IMR-90 (cell line): ENCODE measurements at regions not wholly inside any gene's neighbourhood (a gene's known extent, or its start where the extent isn't known, plus 50 kb on each side); places are given as distances from the start of the nearest gene placed in this dataset.

Experiments
- ATAC-seq: fragments of 200-7000 bp; cut with Tn5 transposase; 2 replicates; pipeline ENCODE4 v1.9.1; 2020; ENCODE audit warnings: low read depth, mild to moderate bottlenecking, moderate library complexity
- BruUV-seq: library from RNA; stranded (reverse); fragments of 400-500 nt; replicated peaks from 2 replicates; lab custom pipeline; 2021; lab: Mats Ljungman, UMichigan
- CTCF ChIA-PET: fragments of 300-600 bp; formaldehyde crosslinking; extraction: SDS; loops from one replicate; lab custom pipeline; 2021; ENCODE audit warnings: antibody characterized with exemption; lab: Yijun Ruan, JAX
- POLR2A ChIA-PET: fragments of 300-600 bp; sonication (Branson Sonifier 250); formaldehyde crosslinking; loops from one replicate; lab custom pipeline; 2022; ENCODE audit warnings: antibody characterized with exemption; ENCODE audit not compliant: unreplicated experiment; lab: Charles Lee
- DNase-seq: peaks from one replicate; pipeline ENCODE4 v3.0.0; 2013
- H2AFZ ChIP-seq: replicated peaks from 2 replicates; pipeline ENCODE3; 2013; ENCODE audit warnings: low read length, mild to moderate bottlenecking; ENCODE audit not compliant: poor library complexity
- H2AK5ac ChIP-seq: 2 replicates; pipeline ENCODE4 v1.6.1; 2013; ENCODE audit warnings: low read depth, low read length, inconsistent platforms
- H2AK9ac ChIP-seq: replicated peaks from 2 replicates; pipeline ENCODE3; 2013; ENCODE audit warnings: mild to moderate bottlenecking, low read depth, low read length, moderate library complexity; ENCODE audit not compliant: poor library complexity
- H2BK120ac ChIP-seq: 2 replicates; pipeline ENCODE4 v1.6.1; 2013; ENCODE audit warnings: low read depth, low read length, inconsistent platforms
- H2BK15ac ChIP-seq: 3 replicates; pipeline ENCODE4 v1.6.1; 2013; ENCODE audit warnings: low read depth, low read length, inconsistent platforms
- H2BK20ac ChIP-seq: 2 replicates; pipeline ENCODE4 v1.6.1; 2013; ENCODE audit warnings: low read depth, mild to moderate bottlenecking, inconsistent platforms, low read length, moderate library complexity
- H2BK5ac ChIP-seq: 2 replicates; pipeline ENCODE4 v1.6.1; 2013; ENCODE audit warnings: mild to moderate bottlenecking, low read depth, low read length, inconsistent platforms; ENCODE audit not compliant: poor library complexity, severe bottlenecking
- H3K14ac ChIP-seq: replicated peaks from 2 replicates; pipeline ENCODE4 v1.6.1; 2013; ENCODE audit warnings: low read depth, low read length, inconsistent platforms
- H3K18ac ChIP-seq: 2 replicates; pipeline ENCODE4 v1.6.1; 2013; ENCODE audit warnings: low read depth, low read length, control low read depth
- H3K23ac ChIP-seq: 2 replicates; pipeline ENCODE4 v1.6.1; 2013; ENCODE audit warnings: low read depth, low read length, inconsistent platforms
- H3K27ac ChIP-seq: 2 replicates; pipeline ENCODE4 v1.5.1; 2013; ENCODE audit warnings: mild to moderate bottlenecking, control low read depth, low read length; ENCODE audit not compliant: insufficient read depth
- H3K27me3 ChIP-seq: 2 replicates; pipeline ENCODE4 v1.6.1; 2013; ENCODE audit warnings: low read length; ENCODE audit not compliant: control insufficient read depth, insufficient read depth
- H3K36me3 ChIP-seq: 2 replicates; pipeline ENCODE4 v1.6.1; 2013; ENCODE audit warnings: low read length, mixed read lengths; ENCODE audit not compliant: control insufficient read depth, insufficient read depth
- H3K4ac ChIP-seq: 2 replicates; pipeline ENCODE4 v1.6.1; 2013; ENCODE audit warnings: low read depth, low read length, inconsistent platforms
- H3K4me1 ChIP-seq: 2 replicates; pipeline ENCODE4 v1.6.1; 2013; ENCODE audit warnings: low read length, mixed read lengths; ENCODE audit not compliant: control insufficient read depth, insufficient read depth
- H3K4me2 ChIP-seq: 2 replicates; pipeline ENCODE4 v1.6.1; 2013; ENCODE audit warnings: low read depth, mild to moderate bottlenecking, control low read depth, low read length, moderate library complexity
- H3K4me3 ChIP-seq: 2 replicates; pipeline ENCODE4 v1.5.1; 2013; ENCODE audit warnings: low read depth, mild to moderate bottlenecking, control low read depth, low read length, moderate library complexity; ENCODE audit not compliant: insufficient read depth
- H3K56ac ChIP-seq: 2 replicates; pipeline ENCODE4 v1.6.1; 2013; ENCODE audit warnings: low read length, inconsistent platforms; ENCODE audit not compliant: insufficient read depth; ENCODE audit errors: extremely low read depth
- H3K79me1 ChIP-seq, 2 experiments: 2 replicates each; pipeline ENCODE4 v1.6.1; 2013; ENCODE audit warnings: low read length in 2 of 2, inconsistent platforms in 1 of 2, low read depth in 1 of 2
- H3K9ac ChIP-seq: 2 replicates; pipeline ENCODE4 v1.6.1; 2013; ENCODE audit warnings: low read depth, low read length, control low read depth
- H3K9me1 ChIP-seq: 2 replicates; pipeline ENCODE4 v1.6.1; 2013; ENCODE audit warnings: low read length, inconsistent platforms; ENCODE audit not compliant: insufficient read depth
- H3K9me3 ChIP-seq: 2 replicates; pipeline ENCODE4 v1.6.1; 2013; ENCODE audit warnings: low read length; ENCODE audit not compliant: control insufficient read depth, insufficient read depth
- H4K20me1 ChIP-seq: 2 replicates; pipeline ENCODE4 v1.6.1; 2013; ENCODE audit warnings: low read length, inconsistent platforms; ENCODE audit not compliant: insufficient read depth
- H4K5ac ChIP-seq: 2 replicates; pipeline ENCODE4 v1.6.1; 2013; ENCODE audit warnings: mild to moderate bottlenecking, low read depth, low read length, control low read depth
- H4K8ac ChIP-seq, 2 experiments: 2 replicates each; pipeline ENCODE4 v1.6.1; 2013; ENCODE audit warnings: low read depth in 2 of 2, low read length in 2 of 2, control low read depth in 1 of 2, inconsistent platforms in 1 of 2
- H4K91ac ChIP-seq: 2 replicates; pipeline ENCODE4 v1.6.1; 2013; ENCODE audit warnings: low read depth, low read length, inconsistent platforms; ENCODE audit not compliant: insufficient read depth
- BHLHE40 ChIP-seq: fragments of 150-350 bp; IDR thresholded peaks from 2 replicates; pipeline ENCODE4 v1.6.1; 2016; ENCODE audit warnings: mild to moderate bottlenecking, low read depth, low read length
- CEBPB ChIP-seq: IDR thresholded peaks from 2 replicates; pipeline ENCODE4 v1.6.1; 2012; ENCODE audit warnings: low read depth, low read length, improper control_type of control experiment
- CHD1 ChIP-seq: IDR thresholded peaks from 2 replicates; pipeline ENCODE4 v1.6.1; 2012; ENCODE audit warnings: low read depth, low read length, improper control_type of control experiment
- FOS ChIP-seq: fragments of 150-350 bp; IDR thresholded peaks from 2 replicates; pipeline ENCODE4 v1.6.1; 2016; ENCODE audit warnings: low read depth, low read length
- MAFK ChIP-seq: IDR thresholded peaks from 2 replicates; pipeline ENCODE4 v1.6.1; 2012; ENCODE audit warnings: low read depth, low read length, improper control_type of control experiment
- MAZ ChIP-seq: IDR thresholded peaks from 2 replicates; pipeline ENCODE4 v1.6.1; 2012; ENCODE audit warnings: low read depth, mild to moderate bottlenecking, low read length, improper control_type of control experiment, moderate library complexity, borderline replicate concordance
- MXI1 ChIP-seq: IDR thresholded peaks from 2 replicates; pipeline ENCODE4 v1.6.1; 2012; ENCODE audit warnings: low read depth, mild to moderate bottlenecking, low read length, moderate library complexity, borderline replicate concordance
- NFE2L2 ChIP-seq: fragments of 150-350 bp; IDR thresholded peaks from 2 replicates; pipeline ENCODE4 v1.6.1; 2016; ENCODE audit warnings: low read depth, mild to moderate bottlenecking, low read length
- POLR2A ChIP-seq: IDR thresholded peaks from 2 replicates; pipeline ENCODE4 v1.6.1; 2012; ENCODE audit warnings: mild to moderate bottlenecking, low read depth, low read length
- RAD21 ChIP-seq: IDR thresholded peaks from 2 replicates; pipeline ENCODE4 v1.6.1; 2012; ENCODE audit warnings: low read length, improper control_type of control experiment
- RCOR1 ChIP-seq: IDR thresholded peaks from 2 replicates; pipeline ENCODE4 v1.6.1; 2012; ENCODE audit warnings: mild to moderate bottlenecking, low read length, improper control_type of control experiment; ENCODE audit not compliant: insufficient replicate concordance
- RFX5 ChIP-seq: IDR thresholded peaks from 2 replicates; pipeline ENCODE4 v1.8.0; 2012; ENCODE audit warnings: low read depth, mild to moderate bottlenecking, low read length, moderate library complexity
- SMC3 ChIP-seq: fragments of 150-350 bp; IDR thresholded peaks from 2 replicates; pipeline ENCODE4 v1.6.1; 2016; ENCODE audit warnings: low read depth, mild to moderate bottlenecking, antibody characterized with exemption, low read length, moderate library complexity
- WGBS, 2 experiments: methylation state at CpG; one replicate each; pipeline versions ENCODE4 v1.1.5 to v1.1.7; 2013; ENCODE audit warnings: missing lambda C conversion rate in 2 of 2; ENCODE audit not compliant: insufficient read length in 1 of 2; ENCODE audit errors: extremely low coverage in 2 of 2; 5-methylcytosine and 5-hydroxymethylcytosine counted together
- dilution Hi-C: fragments of 300-500 bp; cut with HindIII; formaldehyde crosslinking; loops from one replicate; pipeline ENCODE4 v1.14.3; 2018; ENCODE audit warnings: low sequenced_read_pairs; ENCODE audit not compliant: unreplicated experiment
- in situ Hi-C: fragments of 300-500 bp; cut with MboI; formaldehyde crosslinking; loops from 3 replicates; pipeline ENCODE4 v1.14.3; 2019; ENCODE audit warnings: low sequenced_read_pairs, inconsistent platforms, mixed read lengths
- intact Hi-C: fragments of 100-400 bp; cut with micrococcal nuclease; formaldehyde crosslinking; loops from 2 replicates; pipeline ENCODE4 v1.10.0; 2022
- TF ChIP-seq, protein P1 (sequence below): fragments of 150-350 bp; IDR thresholded peaks from 2 replicates; pipeline ENCODE4 v1.6.1; 2016; ENCODE audit warnings: low read depth, mild to moderate bottlenecking, low read length, moderate library complexity, borderline replicate concordance
- TF ChIP-seq, protein P2 (sequence below): fragments of 150-350 bp; IDR thresholded peaks from 2 replicates; pipeline ENCODE4 v1.6.1; 2017; ENCODE audit warnings: mild to moderate bottlenecking, antibody characterized with exemption, low read length, low read depth
- TF ChIP-seq, protein P3 (sequence below): conservative IDR thresholded peaks from 2 replicates; pipeline ENCODE4 v1.5.1; 2012; ENCODE audit warnings: mild to moderate bottlenecking, low read depth, low read length, improper control_type of control experiment

DNA sequence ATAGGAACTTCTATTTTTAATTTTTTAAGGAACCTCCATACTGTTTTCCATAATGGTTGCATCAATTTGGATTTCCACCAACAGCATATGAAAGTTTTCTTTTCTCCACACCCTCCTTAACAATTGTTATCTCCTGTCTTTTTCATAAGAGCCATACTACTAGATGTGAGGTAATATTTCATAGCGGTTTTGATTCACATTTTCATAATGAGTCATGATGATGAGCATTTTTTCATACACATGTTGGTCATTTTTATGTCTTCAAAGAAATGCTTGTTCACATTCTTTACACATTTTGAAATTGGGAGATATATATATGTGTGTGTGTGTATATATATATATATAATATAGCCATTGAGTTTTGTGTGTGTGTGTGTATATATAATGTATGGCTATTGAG is 420.3 kb upstream of the PCDH9 start:
- no peak overlapping the region for H3K27ac ChIP-seq
- no peak overlapping the region for H4K91ac ChIP-seq
- H3K14ac ChIP-seq = no peak overlapping the region
- no peaks in the 10 kb centered on the region for H3K9me1 ChIP-seq
- no CpG with 5 or more reads among the region's 1 CpG for WGBS, 2 experiments
- H2AK9ac ChIP-seq = no peak overlapping the region
- ChIA-PET POLR2A (no interaction called here), CTCF (no interaction called here)
- H2AFZ ChIP-seq = no peak overlapping the region
- H3K79me1 ChIP-seq = no peaks in the 10 kb centered on the region
- H3K36me3 ChIP-seq = no peaks in the 10 kb centered on the region
- no peak overlapping the region for H2BK15ac ChIP-seq
- H3K27me3 ChIP-seq = no peaks in the 10 kb centered on the region
- H3K4me1 ChIP-seq = no peaks in the 10 kb centered on the region
- ATAC-seq (no peak), DNase-seq (no peak)
- H4K5ac ChIP-seq = no peak overlapping the region
- no peak overlapping the region for H3K56ac ChIP-seq
- no peak overlapping the region for H4K8ac ChIP-seq
- no peak overlapping the region for H2BK120ac ChIP-seq
- dilution Hi-C loops (no loop called here), intact Hi-C loops (no loop called here), in situ Hi-C loops (no loop called here)
- no peaks in the 10 kb centered on the region for H4K20me1 ChIP-seq
- no peak overlapping the region for H3K23ac ChIP-seq
- no peak overlapping the region for H3K4ac ChIP-seq
- TF ChIP-seq CHD1 (no peak), MAZ (no peak), NFE2L2 (no peak), BHLHE40 (no peak), RAD21 (no peak), MXI1 (no peak), POLR2A (no peak), MAFK (no peak), SMC3 (no peak), CEBPB (no peak), FOS (no peak), RFX5 (no peak), RCOR1 (no peak)
- TF ChIP-seq, protein P1, sequence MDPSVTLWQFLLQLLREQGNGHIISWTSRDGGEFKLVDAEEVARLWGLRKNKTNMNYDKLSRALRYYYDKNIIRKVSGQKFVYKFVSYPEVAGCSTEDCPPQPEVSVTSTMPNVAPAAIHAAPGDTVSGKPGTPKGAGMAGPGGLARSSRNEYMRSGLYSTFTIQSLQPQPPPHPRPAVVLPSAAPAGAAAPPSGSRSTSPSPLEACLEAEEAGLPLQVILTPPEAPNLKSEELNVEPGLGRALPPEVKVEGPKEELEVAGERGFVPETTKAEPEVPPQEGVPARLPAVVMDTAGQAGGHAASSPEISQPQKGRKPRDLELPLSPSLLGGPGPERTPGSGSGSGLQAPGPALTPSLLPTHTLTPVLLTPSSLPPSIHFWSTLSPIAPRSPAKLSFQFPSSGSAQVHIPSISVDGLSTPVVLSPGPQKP = no peak
- TF ChIP-seq, protein P2, sequence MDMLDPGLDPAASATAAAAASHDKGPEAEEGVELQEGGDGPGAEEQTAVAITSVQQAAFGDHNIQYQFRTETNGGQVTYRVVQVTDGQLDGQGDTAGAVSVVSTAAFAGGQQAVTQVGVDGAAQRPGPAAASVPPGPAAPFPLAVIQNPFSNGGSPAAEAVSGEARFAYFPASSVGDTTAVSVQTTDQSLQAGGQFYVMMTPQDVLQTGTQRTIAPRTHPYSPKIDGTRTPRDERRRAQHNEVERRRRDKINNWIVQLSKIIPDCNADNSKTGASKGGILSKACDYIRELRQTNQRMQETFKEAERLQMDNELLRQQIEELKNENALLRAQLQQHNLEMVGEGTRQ = no peak
- TF ChIP-seq, protein P3, sequence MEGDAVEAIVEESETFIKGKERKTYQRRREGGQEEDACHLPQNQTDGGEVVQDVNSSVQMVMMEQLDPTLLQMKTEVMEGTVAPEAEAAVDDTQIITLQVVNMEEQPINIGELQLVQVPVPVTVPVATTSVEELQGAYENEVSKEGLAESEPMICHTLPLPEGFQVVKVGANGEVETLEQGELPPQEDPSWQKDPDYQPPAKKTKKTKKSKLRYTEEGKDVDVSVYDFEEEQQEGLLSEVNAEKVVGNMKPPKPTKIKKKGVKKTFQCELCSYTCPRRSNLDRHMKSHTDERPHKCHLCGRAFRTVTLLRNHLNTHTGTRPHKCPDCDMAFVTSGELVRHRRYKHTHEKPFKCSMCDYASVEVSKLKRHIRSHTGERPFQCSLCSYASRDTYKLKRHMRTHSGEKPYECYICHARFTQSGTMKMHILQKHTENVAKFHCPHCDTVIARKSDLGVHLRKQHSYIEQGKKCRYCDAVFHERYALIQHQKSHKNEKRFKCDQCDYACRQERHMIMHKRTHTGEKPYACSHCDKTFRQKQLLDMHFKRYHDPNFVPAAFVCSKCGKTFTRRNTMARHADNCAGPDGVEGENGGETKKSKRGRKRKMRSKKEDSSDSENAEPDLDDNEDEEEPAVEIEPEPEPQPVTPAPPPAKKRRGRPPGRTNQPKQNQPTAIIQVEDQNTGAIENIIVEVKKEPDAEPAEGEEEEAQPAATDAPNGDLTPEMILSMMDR = no peak
- no TSS peak for BruUV-seq
- H3K18ac ChIP-seq = no peak overlapping the region
- H3K9ac ChIP-seq = no peak overlapping the region
- H2AK5ac ChIP-seq = no peak overlapping the region
- H3K4me2 ChIP-seq = no peak overlapping the region
- H2BK5ac ChIP-seq = no peak overlapping the region
- no peaks in the 10 kb centered on the region for H3K9me3 ChIP-seq
- no peak overlapping the region for H3K4me3 ChIP-seq
- H2BK20ac ChIP-seq = no peak overlapping the region
